ENCODE measurements at regions not wholly inside any gene's neighbourhood (a gene's known extent, or its start where the extent isn't known, plus 50 kb on each side); places are given as distances from the start of the nearest gene placed in this dataset.

DNA sequence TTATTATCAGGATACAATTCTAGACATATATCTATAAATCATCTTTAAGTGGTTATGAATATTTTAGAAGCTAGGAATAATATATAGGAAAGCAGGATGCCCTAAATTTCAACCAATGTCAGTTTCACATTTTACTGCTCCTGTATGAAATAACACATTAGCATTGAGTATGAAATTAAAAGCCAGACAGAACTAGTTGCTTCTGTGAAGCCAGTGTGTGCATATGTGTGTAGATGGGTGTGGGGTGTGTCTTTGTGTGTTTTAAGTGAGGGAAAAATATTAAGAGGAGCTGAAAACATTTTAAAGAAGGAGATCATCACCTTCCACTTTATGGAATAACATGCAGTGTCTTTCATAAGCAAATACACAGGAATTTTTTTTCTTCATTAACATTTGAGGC lies 271.4 kb upstream of the RORA start:
- no peak for TF ChIP-seq POLR2A (IDR thresholded peaks at IDR 0.05)
- TF ChIP-seq, protein P1, sequence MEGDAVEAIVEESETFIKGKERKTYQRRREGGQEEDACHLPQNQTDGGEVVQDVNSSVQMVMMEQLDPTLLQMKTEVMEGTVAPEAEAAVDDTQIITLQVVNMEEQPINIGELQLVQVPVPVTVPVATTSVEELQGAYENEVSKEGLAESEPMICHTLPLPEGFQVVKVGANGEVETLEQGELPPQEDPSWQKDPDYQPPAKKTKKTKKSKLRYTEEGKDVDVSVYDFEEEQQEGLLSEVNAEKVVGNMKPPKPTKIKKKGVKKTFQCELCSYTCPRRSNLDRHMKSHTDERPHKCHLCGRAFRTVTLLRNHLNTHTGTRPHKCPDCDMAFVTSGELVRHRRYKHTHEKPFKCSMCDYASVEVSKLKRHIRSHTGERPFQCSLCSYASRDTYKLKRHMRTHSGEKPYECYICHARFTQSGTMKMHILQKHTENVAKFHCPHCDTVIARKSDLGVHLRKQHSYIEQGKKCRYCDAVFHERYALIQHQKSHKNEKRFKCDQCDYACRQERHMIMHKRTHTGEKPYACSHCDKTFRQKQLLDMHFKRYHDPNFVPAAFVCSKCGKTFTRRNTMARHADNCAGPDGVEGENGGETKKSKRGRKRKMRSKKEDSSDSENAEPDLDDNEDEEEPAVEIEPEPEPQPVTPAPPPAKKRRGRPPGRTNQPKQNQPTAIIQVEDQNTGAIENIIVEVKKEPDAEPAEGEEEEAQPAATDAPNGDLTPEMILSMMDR (IDR thresholded peaks at IDR 0.05), result no peak
